HG02678 (cell line): ENCODE measurements at regions not wholly inside any gene's neighbourhood (a gene's known extent, or its start where the extent isn't known, plus 50 kb on each side); places are given as distances from the start of the nearest gene placed in this dataset.
"Not testable (repeated sequence)": the region's sequence is repeated elsewhere in the genome, so short reads cannot be mapped to it uniquely, and the experiment has no call there.

Experiments used
- ATAC-seq: cut with Tn5 transposase; IDR thresholded peaks from one replicate; pipeline ENCODE4 v1.9.1; 2021; ENCODE audit warnings: mild to moderate bottlenecking, moderate library complexity; ENCODE audit not compliant: unreplicated experiment

DNA sequence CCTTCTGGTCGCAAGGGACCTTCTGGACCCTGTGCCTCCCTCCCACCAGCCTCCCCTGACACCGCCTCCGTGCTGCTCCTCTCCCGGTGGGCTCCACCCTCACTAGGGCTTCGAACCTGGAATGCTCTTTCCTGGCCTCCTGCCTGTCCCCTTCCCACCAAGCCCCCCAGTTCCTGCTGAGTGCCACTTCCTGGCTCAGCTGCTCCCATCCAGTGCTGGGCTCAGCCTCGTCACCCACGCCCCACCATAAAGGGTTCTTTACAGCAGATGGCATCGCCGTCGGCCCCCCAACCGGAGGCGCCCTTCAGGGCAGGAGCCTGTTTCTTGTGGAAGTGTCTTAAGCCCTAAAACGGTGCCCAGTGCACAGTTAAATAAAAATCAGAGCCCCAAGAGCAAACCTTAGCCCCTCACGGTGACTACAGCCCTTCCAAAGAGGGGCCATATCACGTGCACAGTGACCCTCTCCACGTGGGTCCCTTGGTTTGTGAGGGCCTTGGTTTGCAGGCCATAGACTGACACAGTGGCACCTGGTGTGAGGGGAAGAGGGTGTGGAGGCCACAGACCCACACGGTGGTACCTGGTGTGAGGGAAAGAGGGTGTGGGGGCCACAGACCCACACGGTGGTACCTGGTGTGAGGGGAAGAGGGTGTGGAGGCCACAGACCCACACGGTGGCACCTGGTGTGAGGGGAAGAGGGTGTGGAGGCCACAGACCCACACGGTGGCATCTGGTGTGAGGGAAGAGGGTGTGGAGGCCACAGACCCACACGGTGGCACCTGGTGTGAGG, 111.4 kb downstream of the METRNL start:
- ATAC-seq = no peak

- ATAC-seq = no peak
These were observed 112.2 kb downstream of the METRNL start for GRCh38 chr17:83191388-83192160.

DNA sequence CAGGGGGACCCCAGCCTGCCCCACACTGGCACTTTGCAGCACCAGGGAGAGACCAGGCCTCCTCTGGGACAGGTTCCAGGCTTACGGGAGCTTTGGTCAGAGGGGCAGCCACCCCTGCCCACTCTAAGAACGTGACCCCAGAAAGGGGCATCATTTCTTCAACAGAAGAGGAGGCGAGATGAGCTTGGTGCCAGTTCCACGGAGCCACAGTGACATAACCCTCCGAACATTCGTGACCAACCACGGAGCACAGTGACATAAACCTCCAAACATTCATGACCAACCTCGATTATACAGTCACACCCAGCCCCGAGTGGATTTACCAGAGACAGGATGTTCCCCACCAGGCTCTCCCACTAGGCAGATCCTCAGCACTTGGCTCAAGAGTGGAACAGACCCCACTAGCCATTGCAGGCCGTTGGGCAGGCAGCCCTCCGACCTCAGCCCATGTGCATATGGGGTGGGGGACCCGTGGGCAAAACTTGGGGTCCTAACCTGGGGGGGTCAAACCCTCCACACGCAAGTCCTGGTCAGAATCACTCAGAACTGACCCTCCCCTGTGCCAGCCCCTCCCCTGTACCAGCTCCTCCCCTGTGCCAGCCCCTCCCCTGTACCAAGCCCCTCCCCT, 112.9 kb downstream of the METRNL start:
- ATAC-seq = no peak

GRCh38 chr17:83192789-83193335, 113.5 kb downstream of the METRNL start:
- not testable (repeated sequence) for ATAC-seq

GRCh38 chr17:83193336-83194185, 114.2 kb downstream of the METRNL start:
- ATAC-seq = no peak

GRCh38 chr17:83194186-83194561, 114.8 kb downstream of the METRNL start:
- ATAC-seq = no peak

DNA sequence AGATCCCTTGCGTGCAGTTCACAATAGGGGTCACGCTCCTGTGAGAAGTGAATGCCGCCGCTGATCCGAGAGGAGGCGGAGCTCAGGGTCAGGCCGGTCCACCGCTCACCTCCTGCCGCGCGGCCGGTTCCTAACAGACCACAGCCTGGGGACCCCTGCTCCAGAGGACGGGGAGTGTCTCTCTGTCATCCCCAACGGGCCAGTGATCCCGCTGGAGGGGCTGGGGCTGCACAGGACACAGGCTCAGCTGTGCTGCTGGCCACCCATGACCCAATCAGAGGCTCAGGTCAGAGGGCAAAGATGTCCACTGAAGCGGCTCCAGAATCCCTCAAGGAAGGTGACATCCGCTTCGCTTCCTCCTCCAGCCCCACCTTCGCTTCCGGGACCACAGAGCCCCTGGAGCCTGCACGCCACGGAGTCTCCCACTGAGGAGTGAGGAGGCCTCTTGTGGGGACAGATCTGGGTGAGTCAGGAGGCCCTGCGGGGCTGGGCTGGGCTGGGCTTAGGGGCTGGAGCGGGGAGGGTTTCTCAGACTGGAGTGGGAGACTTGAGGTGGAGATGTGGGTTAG, 115.4 kb downstream of the METRNL start:
- no peak for ATAC-seq

DNA sequence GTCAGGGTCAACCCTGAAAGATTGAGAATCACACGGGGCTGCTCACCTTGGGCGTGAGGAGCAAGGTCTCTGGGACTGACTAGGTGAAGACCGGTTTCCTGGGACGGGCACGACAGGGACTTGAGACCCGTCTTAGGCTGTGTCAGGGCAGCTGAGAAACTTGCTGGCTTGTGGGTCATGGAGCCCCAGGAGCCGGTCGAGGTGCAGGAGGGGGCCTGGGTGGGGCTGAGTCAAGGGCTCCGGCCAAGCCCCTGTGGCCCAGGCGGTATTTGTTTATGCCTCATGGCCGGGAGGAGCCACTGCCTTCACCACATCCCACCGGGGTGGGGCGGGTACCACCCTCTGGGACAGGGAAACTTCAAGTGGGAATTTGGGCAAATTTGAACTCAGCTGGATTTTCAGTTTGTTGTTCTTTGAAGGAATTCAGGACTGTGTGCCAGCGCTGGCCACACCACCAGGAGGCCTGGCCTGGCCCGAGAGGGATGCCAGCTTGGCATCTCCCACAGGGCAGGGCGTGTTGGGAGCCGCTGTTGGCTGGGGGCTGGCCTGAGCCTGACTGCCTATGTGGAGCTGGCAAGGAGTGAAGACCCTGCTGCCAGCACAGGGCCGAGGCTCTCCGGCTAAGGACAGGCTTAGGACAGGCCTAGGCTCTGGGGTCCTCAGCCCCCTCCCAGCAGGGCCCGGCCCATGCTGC, 116.1 kb downstream of the METRNL start:
- no peak for ATAC-seq

DNA sequence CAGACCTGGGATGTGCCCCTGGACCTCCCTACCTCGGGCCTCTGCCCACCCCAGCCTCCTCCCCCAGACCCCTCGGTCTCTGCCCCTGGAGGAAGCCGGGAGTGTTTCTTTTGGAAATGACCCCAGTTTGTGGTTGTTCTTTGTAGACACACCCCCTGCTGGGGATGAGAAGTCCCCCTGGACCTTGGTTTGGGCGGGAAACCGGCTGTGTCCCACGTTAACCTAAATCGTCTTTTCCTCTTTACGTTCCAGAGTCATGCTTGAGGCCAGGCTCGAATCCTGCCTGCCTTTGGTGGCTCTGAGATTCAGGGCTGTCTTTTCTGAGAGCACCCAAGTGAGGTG, 116.6 kb downstream of the METRNL start:
- no peak for ATAC-seq

- ATAC-seq = no peak
These were observed 117.0 kb downstream of the METRNL start for GRCh38 chr17:83196366-83196765.

DNA sequence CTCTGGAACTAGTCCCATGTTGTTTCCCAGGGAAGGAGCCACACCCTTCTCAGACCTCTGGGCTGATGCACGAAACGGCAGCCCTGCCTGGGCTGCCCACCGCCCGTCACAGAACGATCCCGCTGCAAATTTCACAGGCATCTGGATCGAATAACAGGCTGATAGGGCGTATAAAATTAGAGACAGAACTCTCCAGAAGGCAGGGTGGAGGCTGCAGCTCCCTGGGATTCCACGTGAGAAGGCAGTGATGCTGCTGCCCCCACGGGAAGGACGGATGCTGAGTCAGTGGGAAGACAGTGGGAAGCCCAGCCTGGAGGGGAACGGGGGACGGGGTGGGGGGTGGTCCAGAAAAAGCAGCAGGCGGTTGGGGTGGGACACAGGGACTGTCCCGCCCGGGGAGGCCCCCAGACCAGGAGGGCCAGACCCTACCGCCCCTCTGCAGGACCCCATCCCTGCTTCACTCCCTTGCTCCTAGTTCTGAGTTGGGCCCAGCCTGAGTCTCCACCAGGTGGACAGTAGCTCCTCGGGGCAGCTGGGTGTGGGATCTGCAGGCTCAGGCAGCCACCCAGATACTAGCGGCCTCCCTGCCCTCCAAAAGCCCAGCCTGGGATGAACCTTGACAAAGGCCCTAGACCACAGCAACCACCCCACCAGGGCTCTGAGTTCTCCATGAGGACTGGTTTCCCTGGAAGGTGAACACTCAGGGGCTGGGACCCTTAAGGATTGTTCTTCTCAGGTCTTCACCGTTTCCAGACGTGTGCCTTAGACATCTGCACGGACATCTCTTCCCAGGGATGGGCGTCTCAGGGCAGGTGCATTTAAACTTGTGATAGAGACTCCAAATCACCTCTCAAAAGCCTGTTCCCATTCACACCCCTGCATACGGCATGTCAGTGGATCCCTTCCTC, 117.8 kb downstream of the METRNL start:
- no peak for ATAC-seq

- ATAC-seq = no peak
These were observed 119.2 kb downstream of the METRNL start for GRCh38 chr17:83198366-83199341.

DNA sequence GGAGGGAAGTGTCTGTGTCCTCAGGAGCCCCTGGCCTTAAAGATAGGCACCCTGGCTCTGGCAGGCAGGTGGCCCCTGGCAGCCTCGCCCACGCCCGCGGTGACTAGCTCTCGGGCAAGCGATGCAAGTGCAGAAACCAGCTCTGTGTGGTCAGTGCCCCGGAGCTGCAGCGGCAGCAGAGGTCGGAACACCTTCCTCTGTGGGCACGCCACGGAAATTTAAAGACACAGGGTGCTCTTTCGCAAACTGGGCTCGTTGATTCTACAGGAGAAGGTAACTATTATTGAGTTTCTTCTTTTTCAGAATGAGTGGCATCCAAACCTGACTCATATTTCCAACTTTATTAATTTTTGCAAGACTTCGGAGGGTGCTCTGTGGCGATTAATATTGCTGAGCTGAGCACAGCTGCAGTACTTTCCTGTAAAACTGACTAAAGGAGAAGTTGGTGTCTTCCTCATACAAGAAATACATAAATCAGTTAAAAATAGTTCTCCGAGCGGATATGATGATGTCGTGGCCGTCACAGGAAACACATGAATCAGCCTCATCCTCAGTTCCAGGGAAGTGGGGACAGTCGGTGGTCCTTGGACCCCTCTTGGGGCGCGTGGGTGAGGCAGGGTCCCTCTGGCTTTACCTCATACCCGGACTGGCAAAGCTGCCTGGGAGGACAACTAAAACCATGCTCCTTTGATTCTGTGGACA, 120.2 kb downstream of the METRNL start:
- no peak for ATAC-seq

DNA sequence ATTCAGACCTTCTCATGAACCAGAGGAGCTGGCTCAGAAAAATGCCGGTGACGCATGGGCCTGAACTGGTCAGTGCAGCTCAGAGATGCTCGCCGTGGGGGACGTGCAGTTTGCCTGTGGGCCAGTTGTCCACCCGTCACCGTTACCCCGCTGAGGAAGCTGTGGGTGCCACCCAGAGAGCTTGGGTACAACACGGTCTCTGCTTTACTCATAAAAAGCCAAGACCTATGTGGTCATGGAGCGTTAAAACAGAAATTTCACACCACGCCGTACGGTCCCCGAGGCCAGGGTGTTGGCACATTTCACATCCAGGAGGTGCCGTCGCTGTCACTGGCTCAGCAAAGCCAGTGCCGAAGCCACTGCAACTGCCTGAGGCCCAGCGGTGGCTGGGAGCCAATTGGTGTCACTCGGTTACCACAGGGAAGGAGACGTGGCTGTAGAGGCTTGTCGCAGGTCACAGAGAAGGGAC, 120.9 kb downstream of the METRNL start:
- no peak for ATAC-seq

DNA sequence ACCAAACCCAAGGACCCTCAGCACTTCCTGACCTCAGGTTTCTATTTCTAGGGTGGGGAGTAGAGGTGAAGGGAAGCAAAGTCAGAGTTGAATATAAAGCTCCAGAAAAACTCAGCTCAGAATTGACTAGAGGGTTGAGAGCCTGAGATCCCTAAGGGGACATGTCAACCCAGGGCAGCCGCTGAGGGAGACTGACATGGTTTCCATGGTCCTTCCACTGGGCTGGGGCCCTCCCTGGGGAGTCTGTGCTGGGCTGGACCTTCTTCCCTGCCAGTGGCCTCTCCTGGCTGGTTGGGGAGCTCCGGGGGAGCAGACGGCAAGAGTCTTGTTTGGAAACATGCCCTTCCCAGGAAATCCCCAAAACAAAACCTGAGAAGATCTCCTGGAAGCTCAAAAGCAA, 121.3 kb downstream of the METRNL start:
- no peak for ATAC-seq

GRCh38 chr17:83201206-83202001, 122.0 kb downstream of the METRNL start:
- ATAC-seq = no peak
